ENCODE measurements at regions not wholly inside any gene's neighbourhood (a gene's known extent, or its start where the extent isn't known, plus 50 kb on each side); places are given as distances from the start of the nearest gene placed in this dataset.

- H3K27me3 ChIP-seq (ENCODE audit: control insufficient read depth, insufficient read depth, low read length): no peaks in the 10 kb centered on the region
- H3K9me3 ChIP-seq (ENCODE audit: control insufficient read depth in 2 of 3, insufficient read depth in 1 of 3, low read length in 3 of 3): no peaks in the 10 kb centered on the region
- no peaks in the 10 kb centered on the region for H3K36me3 ChIP-seq (ENCODE audit: control insufficient read depth in 2 of 3, insufficient read depth in 3 of 3, low read length in 3 of 3)
- H3K4me1 ChIP-seq (ENCODE audit: control insufficient read depth in 2 of 3, insufficient read depth in 2 of 3, low read depth in 1 of 3, low read length in 3 of 3): no peaks in the 10 kb centered on the region
- intact Hi-C loops (cut with DNase I): no loop called here
- H3K4me3 ChIP-seq (ENCODE audit: low read length in 3 of 3): no peak overlapping the region
- DNase-seq: no peak
- FAIRE-seq: no peak
- TF ChIP-seq, protein P1, sequence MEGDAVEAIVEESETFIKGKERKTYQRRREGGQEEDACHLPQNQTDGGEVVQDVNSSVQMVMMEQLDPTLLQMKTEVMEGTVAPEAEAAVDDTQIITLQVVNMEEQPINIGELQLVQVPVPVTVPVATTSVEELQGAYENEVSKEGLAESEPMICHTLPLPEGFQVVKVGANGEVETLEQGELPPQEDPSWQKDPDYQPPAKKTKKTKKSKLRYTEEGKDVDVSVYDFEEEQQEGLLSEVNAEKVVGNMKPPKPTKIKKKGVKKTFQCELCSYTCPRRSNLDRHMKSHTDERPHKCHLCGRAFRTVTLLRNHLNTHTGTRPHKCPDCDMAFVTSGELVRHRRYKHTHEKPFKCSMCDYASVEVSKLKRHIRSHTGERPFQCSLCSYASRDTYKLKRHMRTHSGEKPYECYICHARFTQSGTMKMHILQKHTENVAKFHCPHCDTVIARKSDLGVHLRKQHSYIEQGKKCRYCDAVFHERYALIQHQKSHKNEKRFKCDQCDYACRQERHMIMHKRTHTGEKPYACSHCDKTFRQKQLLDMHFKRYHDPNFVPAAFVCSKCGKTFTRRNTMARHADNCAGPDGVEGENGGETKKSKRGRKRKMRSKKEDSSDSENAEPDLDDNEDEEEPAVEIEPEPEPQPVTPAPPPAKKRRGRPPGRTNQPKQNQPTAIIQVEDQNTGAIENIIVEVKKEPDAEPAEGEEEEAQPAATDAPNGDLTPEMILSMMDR (IDR thresholded peaks at IDR 0.05; ENCODE audit: borderline replicate concordance, extremely low read depth, insufficient read depth): no peak
- no peak overlapping the region for H3K27ac ChIP-seq (ENCODE audit: low read depth in 2 of 2, low read length in 2 of 2)
- no peak overlapping the region for H3K9ac ChIP-seq (ENCODE audit: low read length in 3 of 3)
Observed at GRCh38 chr5:100726116-100726515, 177.0 kb downstream of the ST8SIA4 start.

DNA sequence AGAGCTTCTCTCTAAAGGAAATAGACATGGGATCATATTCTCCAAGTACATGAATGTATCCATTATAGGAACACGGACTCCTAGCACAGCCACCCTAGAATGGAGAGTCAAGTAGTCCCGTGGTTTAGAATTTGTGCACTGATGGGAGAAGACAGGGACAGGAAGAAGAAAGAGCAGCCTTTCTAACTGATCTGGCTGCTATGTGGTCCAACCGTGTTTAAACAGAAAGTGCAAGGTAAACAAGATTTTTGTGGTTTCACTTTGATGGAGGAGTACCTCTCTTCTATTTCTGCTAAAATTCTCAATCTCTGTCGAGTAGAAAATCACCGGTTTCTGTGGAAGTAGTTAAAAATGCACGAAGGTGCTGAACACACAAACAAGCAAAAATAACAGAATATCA lies 171.3 kb downstream of the ST8SIA4 start:
- TF ChIP-seq, protein P1 (IDR thresholded peaks at IDR 0.05; ENCODE audit: borderline replicate concordance, extremely low read depth, insufficient read depth): no peak
- Histone ChIP-seq H3K27me3 (ENCODE audit: control insufficient read depth, insufficient read depth, low read length) (no peaks in the 10 kb centered on the region), H3K36me3 (ENCODE audit: control insufficient read depth in 2 of 3, insufficient read depth in 3 of 3, low read length in 3 of 3) (no peaks in the 10 kb centered on the region), H3K27ac (ENCODE audit: low read depth in 2 of 2, low read length in 2 of 2) (no peak overlapping the region), H3K9me3 (ENCODE audit: control insufficient read depth in 2 of 3, insufficient read depth in 1 of 3, low read length in 3 of 3) (no peaks in the 10 kb centered on the region), H3K4me3 (ENCODE audit: low read length in 3 of 3) (no peak overlapping the region), H3K9ac (ENCODE audit: low read length in 3 of 3) (no peak overlapping the region), H3K4me1 (ENCODE audit: control insufficient read depth in 2 of 3, insufficient read depth in 2 of 3, low read depth in 1 of 3, low read length in 3 of 3) (no peaks in the 10 kb centered on the region)
- no peak for FAIRE-seq
- intact Hi-C loops (cut with DNase I): no loop called here
- no peak for DNase-seq

- no peak overlapping the region for H3K4me3 ChIP-seq (ENCODE audit: low read length in 3 of 3)
- no peak overlapping the region for H3K9ac ChIP-seq (ENCODE audit: low read length in 3 of 3)
- intact Hi-C loops (cut with DNase I): no loop called here
- no peaks in the 10 kb centered on the region for H3K4me1 ChIP-seq (ENCODE audit: control insufficient read depth in 2 of 3, insufficient read depth in 2 of 3, low read depth in 1 of 3, low read length in 3 of 3)
- DNase-seq: no peak
- H3K27me3 ChIP-seq (ENCODE audit: control insufficient read depth, insufficient read depth, low read length): no peaks in the 10 kb centered on the region
- TF ChIP-seq, protein P1 (IDR thresholded peaks at IDR 0.05; ENCODE audit: borderline replicate concordance, extremely low read depth, insufficient read depth): no peak
- no peak overlapping the region for H3K27ac ChIP-seq (ENCODE audit: low read depth in 2 of 2, low read length in 2 of 2)
- no peaks in the 10 kb centered on the region for H3K36me3 ChIP-seq (ENCODE audit: control insufficient read depth in 2 of 3, insufficient read depth in 3 of 3, low read length in 3 of 3)
- no peaks in the 10 kb centered on the region for H3K9me3 ChIP-seq (ENCODE audit: control insufficient read depth in 2 of 3, insufficient read depth in 1 of 3, low read length in 3 of 3)
- FAIRE-seq: no peak
Observed at GRCh38 chr5:100746730-100747129, 156.4 kb downstream of the ST8SIA4 start.

GRCh38 chr5:100749771-100750284 lies 153.3 kb downstream of the ST8SIA4 start:
- intact Hi-C loops (cut with DNase I): no loop called here
- TF ChIP-seq, protein P1 (IDR thresholded peaks at IDR 0.05; ENCODE audit: borderline replicate concordance, extremely low read depth, insufficient read depth): no peak
- H3K9me3 ChIP-seq (ENCODE audit: control insufficient read depth in 2 of 3, insufficient read depth in 1 of 3, low read length in 3 of 3): no peaks in the 10 kb centered on the region
- H3K4me1 ChIP-seq (ENCODE audit: control insufficient read depth in 2 of 3, insufficient read depth in 2 of 3, low read depth in 1 of 3, low read length in 3 of 3): no peaks in the 10 kb centered on the region
- no peaks in the 10 kb centered on the region for H3K27me3 ChIP-seq (ENCODE audit: control insufficient read depth, insufficient read depth, low read length)
- no peak overlapping the region for H3K27ac ChIP-seq (ENCODE audit: low read depth in 2 of 2, low read length in 2 of 2)
- H3K36me3 ChIP-seq (ENCODE audit: control insufficient read depth in 2 of 3, insufficient read depth in 3 of 3, low read length in 3 of 3): no peaks in the 10 kb centered on the region
- H3K4me3 ChIP-seq (ENCODE audit: low read length in 3 of 3): no peak overlapping the region
- H3K9ac ChIP-seq (ENCODE audit: low read length in 3 of 3): no peak overlapping the region
- no peak for DNase-seq
- no peak for FAIRE-seq

All from kidney (tissue), 13 donors.